ENCODE measurements at regions not wholly inside any gene's neighbourhood (a gene's known extent, or its start where the extent isn't known, plus 50 kb on each side); places are given as distances from the start of the nearest gene placed in this dataset.

DNA sequence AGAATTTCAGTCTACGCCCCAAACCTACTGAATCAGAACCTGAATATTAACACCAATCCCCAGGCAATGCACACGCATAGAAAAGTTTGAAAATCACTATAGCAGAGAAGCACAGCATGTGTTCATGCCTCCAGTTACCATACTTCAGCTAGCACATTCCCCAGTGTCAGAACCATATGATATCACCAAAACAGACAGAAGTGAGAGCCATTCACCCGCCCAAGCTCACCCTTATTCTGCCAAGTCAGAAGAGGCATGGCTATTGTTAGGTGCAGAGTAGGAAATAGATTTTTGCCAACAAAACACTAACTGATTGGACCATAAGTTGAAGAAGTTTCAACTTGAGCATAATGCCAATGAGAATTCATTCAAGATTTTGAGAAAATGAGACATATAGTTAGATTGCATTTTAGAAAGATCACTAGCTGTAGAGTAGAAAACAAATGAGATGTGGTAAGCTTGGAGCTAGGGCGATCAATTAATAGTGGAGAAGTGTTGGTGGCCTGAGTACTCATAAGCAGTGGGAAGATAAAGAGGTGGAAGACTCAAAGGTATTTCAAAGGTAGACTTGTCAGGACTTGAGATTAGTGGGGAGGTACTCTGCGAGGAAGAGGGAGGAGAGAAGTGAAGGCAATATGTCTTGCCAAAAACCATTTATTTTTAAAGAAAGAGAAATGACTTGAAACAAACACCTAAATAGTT is 492.4 kb downstream of the SUCLA2 start:
- DNase-seq, result no peak
- no peaks in the 10 kb centered on the region for H3K9me3 ChIP-seq (replicated peaks in 1 of 3)
- no peaks in the 10 kb centered on the region for H3K4me1 ChIP-seq (replicated peaks in 1 of 2)
- TF ChIP-seq POLR2A (IDR thresholded peaks at IDR 0.05), result no peak
- TF ChIP-seq, protein P1, sequence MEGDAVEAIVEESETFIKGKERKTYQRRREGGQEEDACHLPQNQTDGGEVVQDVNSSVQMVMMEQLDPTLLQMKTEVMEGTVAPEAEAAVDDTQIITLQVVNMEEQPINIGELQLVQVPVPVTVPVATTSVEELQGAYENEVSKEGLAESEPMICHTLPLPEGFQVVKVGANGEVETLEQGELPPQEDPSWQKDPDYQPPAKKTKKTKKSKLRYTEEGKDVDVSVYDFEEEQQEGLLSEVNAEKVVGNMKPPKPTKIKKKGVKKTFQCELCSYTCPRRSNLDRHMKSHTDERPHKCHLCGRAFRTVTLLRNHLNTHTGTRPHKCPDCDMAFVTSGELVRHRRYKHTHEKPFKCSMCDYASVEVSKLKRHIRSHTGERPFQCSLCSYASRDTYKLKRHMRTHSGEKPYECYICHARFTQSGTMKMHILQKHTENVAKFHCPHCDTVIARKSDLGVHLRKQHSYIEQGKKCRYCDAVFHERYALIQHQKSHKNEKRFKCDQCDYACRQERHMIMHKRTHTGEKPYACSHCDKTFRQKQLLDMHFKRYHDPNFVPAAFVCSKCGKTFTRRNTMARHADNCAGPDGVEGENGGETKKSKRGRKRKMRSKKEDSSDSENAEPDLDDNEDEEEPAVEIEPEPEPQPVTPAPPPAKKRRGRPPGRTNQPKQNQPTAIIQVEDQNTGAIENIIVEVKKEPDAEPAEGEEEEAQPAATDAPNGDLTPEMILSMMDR (IDR thresholded peaks at IDR 0.05), result no peak
- no peak overlapping the region for H3K27ac ChIP-seq
- WGBS, 4 donors, result 71 to 79% (median 76%) methylated on average over 5 of the region's 5 CpGs
- intact Hi-C loops (cut with DNase I), result no loop called here
- no peaks in the 10 kb centered on the region for H3K36me3 ChIP-seq (replicated peaks in 1 of 2)
- H3K27me3 ChIP-seq, result no peaks in the 10 kb centered on the region
- no peak overlapping the region for H3K4me3 ChIP-seq

DNA sequence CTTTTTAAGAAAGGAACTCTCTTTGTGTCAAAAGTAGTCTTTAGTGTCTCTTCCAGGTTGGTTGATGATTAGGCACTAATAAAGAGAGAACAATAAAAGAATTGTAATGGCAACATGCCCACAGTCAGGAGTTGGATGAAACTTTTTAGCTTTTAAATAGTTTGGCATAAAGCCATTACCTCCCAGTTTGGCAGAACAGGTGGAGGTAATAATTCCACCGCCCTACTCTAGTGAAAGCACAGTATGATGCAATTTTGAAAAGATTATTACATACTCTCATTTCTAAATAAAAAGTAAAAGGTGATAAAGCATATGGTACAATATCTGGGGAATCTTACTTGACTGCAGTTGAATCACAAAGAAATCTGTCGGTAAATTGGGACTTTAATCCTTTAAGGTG is 497.6 kb downstream of the SUCLA2 start:
- no peaks in the 10 kb centered on the region for H3K36me3 ChIP-seq (replicated peaks in 1 of 2)
- intact Hi-C loops (cut with DNase I), result no loop called here
- H3K4me3 ChIP-seq, result no peak overlapping the region
- H3K4me1 ChIP-seq (replicated peaks in 1 of 2), result peaks cover 0 to 4% of the 10 kb centered on the region in 2 donors
- WGBS, 4 donors, result 84 to 94% (median 90%) methylated on average over 2 of the region's 2 CpGs
- no peak for DNase-seq
- H3K9me3 ChIP-seq (replicated peaks in 1 of 3), result no peaks in the 10 kb centered on the region
- H3K27ac ChIP-seq, result no peak overlapping the region
- no peaks in the 10 kb centered on the region for H3K27me3 ChIP-seq
- TF ChIP-seq POLR2A (IDR thresholded peaks at IDR 0.05), result no peak
- TF ChIP-seq, protein P1 (IDR thresholded peaks at IDR 0.05), result no peak

DNA sequence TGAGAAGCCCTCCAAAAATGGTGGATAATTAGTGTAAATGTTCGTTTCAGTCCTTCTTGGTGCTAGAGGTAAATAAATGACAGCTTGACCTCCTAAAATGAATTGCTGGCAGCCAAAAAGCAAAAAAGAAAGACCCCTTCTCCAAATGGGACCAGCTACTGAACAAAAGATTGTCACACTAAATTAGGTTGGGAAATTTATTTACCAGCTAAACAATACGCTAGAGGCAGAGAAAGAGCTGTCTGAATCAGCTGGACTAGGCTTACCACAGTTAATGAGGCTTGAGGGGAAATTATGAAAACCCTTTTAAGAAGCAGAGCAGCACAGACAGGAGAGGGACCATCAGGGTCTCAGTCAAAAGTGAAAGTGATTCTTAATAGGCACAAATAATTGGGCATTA is 498.9 kb downstream of the SUCLA2 start:
- H3K36me3 ChIP-seq (replicated peaks in 1 of 2), result no peaks in the 10 kb centered on the region
- no peaks in the 10 kb centered on the region for H3K27me3 ChIP-seq
- DNase-seq, result no peak
- no peak overlapping the region for H3K4me3 ChIP-seq
- TF ChIP-seq, protein P1 (IDR thresholded peaks at IDR 0.05), result no peak
- TF ChIP-seq POLR2A (IDR thresholded peaks at IDR 0.05), result no peak
- no peak overlapping the region for H3K27ac ChIP-seq
- H3K4me1 ChIP-seq (replicated peaks in 1 of 2), result peaks cover 0 to 4% of the 10 kb centered on the region in 2 donors
- intact Hi-C loops (cut with DNase I), result no loop called here
- no peaks in the 10 kb centered on the region for H3K9me3 ChIP-seq (replicated peaks in 1 of 3)
- WGBS, 4 donors, result 68 to 79% (median 76%) methylated on average over 2 of the region's 2 CpGs

DNA sequence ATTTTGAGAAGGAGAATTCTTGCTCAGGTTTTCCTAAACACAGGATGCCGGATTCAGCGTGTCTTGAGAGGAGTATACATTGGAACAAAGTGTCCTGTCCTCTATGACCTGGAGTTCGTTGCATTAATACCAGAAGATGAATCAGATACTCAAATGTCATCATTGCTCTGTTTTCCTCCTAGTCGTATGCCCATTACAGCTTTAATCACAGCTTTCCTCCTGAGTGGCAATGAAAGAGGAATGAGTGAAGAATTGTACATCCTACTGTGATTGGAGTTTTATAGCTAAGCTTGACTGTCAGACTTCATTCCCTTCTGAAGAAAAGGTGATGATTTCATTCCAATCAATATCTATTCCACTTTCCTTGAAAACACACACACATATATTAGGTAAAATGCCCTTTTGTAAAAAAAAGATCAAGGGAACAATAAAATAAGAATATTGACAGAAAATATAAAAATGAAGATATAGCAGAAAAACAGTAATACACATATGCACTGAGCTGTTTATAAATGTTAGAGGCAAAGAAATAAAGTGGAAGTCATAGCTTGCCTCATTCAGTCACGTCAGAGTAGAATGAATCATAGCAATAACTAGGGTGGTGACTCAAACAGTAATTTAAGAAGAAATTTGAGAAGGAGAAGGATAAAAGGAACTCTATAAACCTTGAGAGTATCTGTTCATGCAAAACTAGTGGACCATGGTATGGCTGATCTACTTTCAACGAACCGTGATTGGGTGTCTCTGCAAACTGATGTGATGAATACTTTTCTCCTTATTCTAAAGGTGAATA is 501.5 kb downstream of the SUCLA2 start:
- DNase-seq, result no peak
- peak overlapping the region in 1 of 5 donors; percentile 59 for H3K27ac ChIP-seq
- 40 to 57% (median 50%) methylated on average over 7 of the region's 7 CpGs for WGBS, 4 donors
- H3K9me3 ChIP-seq (replicated peaks in 1 of 3), result no peaks in the 10 kb centered on the region
- peaks cover 0 to 4% of the 10 kb centered on the region in 2 donors for H3K4me1 ChIP-seq (replicated peaks in 1 of 2)
- intact Hi-C loops (cut with DNase I), result no loop called here
- H3K27me3 ChIP-seq, result no peaks in the 10 kb centered on the region
- no peak overlapping the region for H3K4me3 ChIP-seq
- H3K36me3 ChIP-seq (replicated peaks in 1 of 2), result no peaks in the 10 kb centered on the region
- TF ChIP-seq POLR2A (IDR thresholded peaks at IDR 0.05), result no peak
- TF ChIP-seq, protein P1 (IDR thresholded peaks at IDR 0.05), result no peak

All from adrenal gland (tissue), 9 donors.